OCI-LY7 (cell line): ENCODE measurements at regions not wholly inside any gene's neighbourhood (a gene's known extent, or its start where the extent isn't known, plus 50 kb on each side); places are given as distances from the start of the nearest gene placed in this dataset.

ENCODE experiments used
- CTCF ChIP-seq: fragments of 200-600 bp; sonication (generic); conservative IDR thresholded peaks from 2 replicates; pipeline ENCODE4 v1.5.1; 2014; ENCODE audit warnings: mild to moderate bottlenecking, antibody characterized with exemption, low read length, moderate library complexity, mixed read lengths
- EZH2phosphoT487 ChIP-seq: fragments of 200-600 bp; sonication (generic); IDR thresholded peaks from 2 replicates; pipeline ENCODE4 v1.6.1; 2018; ENCODE audit warnings: low read depth, borderline replicate concordance, mild to moderate bottlenecking, mixed run types, antibody characterized with exemption, low read length, moderate library complexity, mixed read lengths

- no peak for TF ChIP-seq CTCF
- TF ChIP-seq EZH2phosphoT487: no peak
These were observed 661.9 kb upstream of the ID2 start for GRCh38 chr2:8019934-8020333.
